AG09319 (cell line): ENCODE measurements at regions not wholly inside any gene's neighbourhood (a gene's known extent, or its start where the extent isn't known, plus 50 kb on each side); places are given as distances from the start of the nearest gene placed in this dataset.

ENCODE experiments used
- DNase-seq: peaks from one replicate; pipeline ENCODE4 v3.0.0-alpha.2; 2010; ENCODE audit warnings: low read depth; ENCODE audit errors: extremely low read depth
- CTCF ChIP-seq: IDR thresholded peaks from 2 replicates; pipeline ENCODE4 v1.5.1; 2011; ENCODE audit warnings: low read depth, mild to moderate bottlenecking, inconsistent platforms, low read length, moderate library complexity

- TF ChIP-seq CTCF, result peak; percentile 31
- no peak for DNase-seq
Measured at GRCh38 chr5:61641748-61642565, 309.9 kb downstream of the ZSWIM6 start.

DNA sequence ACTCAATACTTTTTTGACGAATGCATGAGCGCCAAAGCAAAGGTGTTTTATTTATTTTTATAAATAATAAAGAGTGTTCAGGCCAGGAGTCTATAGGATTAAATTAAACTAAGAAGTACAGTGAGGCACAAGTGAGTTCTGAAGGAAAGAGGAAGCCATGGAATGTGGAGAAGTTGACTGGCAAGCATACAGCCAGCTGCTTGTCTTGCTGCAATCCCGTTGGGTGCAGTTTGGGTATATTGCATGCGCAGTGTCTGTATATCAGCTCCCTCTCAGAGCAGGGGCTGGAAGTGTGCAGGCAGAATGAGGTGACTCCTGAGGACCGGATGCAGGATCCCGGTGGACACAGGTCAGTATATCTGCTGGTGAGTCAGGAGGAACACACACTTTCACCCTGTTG is 315.6 kb downstream of the ZSWIM6 start:
- DNase-seq, result no peak
- no peak for TF ChIP-seq CTCF

- TF ChIP-seq CTCF, result no peak
- DNase-seq, result no peak
Measured at GRCh38 chr5:61649231-61649630, 317.2 kb downstream of the ZSWIM6 start.

DNA sequence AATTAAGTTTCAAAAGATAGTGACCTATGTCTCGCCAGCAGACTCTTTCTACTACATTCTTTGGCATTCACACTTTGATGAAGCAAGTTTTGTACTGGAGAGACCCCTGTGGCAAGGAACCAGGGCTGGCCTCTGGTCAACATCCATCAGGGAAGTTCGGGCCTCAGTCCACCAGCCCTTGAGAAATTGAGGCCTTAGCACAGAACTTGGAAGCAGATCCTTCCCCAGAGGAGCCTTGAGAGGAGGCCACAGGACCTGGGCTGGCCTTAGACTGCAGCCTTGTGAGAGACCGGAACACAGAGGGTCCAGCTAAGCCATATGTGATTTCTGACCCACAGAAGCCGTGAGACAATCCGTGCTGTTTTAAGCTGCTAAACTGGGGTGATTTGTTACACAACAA is 317.9 kb downstream of the ZSWIM6 start:
- no peak for DNase-seq
- no peak for TF ChIP-seq CTCF

DNA sequence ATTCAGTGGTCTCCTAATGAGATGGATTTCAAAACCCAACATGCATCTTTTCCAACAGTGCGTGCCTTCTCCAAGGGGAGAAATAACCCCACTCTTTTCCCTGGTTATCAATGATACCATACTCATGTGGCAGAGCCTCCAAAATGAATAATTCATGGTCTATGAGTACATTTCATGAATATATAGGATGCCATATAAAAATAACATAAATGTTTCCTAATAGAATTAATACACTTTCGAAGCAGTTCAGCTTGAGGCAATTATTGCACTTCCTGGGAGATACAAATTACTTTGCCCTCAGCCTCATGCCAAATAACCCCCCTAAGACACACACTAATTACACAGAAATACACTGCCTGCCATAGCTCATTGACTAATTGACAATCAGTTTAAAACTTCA is 318.6 kb downstream of the ZSWIM6 start:
- no peak for TF ChIP-seq CTCF
- no peak for DNase-seq

GRCh38 chr5:61651195-61651594 is 319.1 kb downstream of the ZSWIM6 start:
- no peak for DNase-seq
- no peak for TF ChIP-seq CTCF

- no peak for TF ChIP-seq CTCF
- DNase-seq, result no peak
Measured at GRCh38 chr5:61652916-61653315, 320.9 kb downstream of the ZSWIM6 start.
